ENCODE measurements at regions not wholly inside any gene's neighbourhood (a gene's known extent, or its start where the extent isn't known, plus 50 kb on each side); places are given as distances from the start of the nearest gene placed in this dataset.

DNA sequence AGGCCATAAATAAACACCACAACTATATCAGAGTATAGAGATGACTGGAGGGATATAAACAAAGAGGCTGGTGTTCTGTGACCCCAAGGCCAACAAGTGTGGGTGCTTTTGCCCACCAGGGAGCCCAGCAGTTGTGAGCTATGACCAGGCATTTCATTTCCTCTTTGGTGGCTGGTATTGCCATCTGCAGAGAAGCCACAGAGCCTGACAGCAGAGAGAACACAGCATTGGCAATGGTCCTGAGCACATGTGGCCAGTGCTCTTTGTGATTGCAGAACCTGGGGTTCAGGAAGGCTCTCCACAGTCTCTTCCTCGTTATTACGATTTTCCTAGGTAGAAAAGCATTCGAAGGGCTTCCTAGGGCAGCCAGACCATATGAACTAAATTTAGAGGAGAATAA is 112.3 kb downstream of the TM2D1 start:
- TF ChIP-seq, protein P1, sequence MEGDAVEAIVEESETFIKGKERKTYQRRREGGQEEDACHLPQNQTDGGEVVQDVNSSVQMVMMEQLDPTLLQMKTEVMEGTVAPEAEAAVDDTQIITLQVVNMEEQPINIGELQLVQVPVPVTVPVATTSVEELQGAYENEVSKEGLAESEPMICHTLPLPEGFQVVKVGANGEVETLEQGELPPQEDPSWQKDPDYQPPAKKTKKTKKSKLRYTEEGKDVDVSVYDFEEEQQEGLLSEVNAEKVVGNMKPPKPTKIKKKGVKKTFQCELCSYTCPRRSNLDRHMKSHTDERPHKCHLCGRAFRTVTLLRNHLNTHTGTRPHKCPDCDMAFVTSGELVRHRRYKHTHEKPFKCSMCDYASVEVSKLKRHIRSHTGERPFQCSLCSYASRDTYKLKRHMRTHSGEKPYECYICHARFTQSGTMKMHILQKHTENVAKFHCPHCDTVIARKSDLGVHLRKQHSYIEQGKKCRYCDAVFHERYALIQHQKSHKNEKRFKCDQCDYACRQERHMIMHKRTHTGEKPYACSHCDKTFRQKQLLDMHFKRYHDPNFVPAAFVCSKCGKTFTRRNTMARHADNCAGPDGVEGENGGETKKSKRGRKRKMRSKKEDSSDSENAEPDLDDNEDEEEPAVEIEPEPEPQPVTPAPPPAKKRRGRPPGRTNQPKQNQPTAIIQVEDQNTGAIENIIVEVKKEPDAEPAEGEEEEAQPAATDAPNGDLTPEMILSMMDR (conservative IDR thresholded peaks at IDR 0.05; ENCODE audit: low read depth, low read length) = no peak
- no peak for TF ChIP-seq CHD1 (IDR thresholded peaks at IDR 0.05; ENCODE audit: low read depth, low read length)
- TF ChIP-seq CEBPB (IDR thresholded peaks at IDR 0.05; ENCODE audit: low read depth, low read length) = no peak
- TF ChIP-seq MAZ (IDR thresholded peaks at IDR 0.05; ENCODE audit: borderline replicate concordance, low read depth, low read length) = no peak
- TF ChIP-seq RFX5 (IDR thresholded peaks at IDR 0.05; ENCODE audit: low read depth, low read length) = no peak
- no peak for TF ChIP-seq BHLHE40 (IDR thresholded peaks at IDR 0.05; ENCODE audit: low read depth, low read length)
- no peak for TF ChIP-seq SMC3 (IDR thresholded peaks at IDR 0.05; ENCODE audit: low read depth, low read length)
- TF ChIP-seq, protein P2, sequence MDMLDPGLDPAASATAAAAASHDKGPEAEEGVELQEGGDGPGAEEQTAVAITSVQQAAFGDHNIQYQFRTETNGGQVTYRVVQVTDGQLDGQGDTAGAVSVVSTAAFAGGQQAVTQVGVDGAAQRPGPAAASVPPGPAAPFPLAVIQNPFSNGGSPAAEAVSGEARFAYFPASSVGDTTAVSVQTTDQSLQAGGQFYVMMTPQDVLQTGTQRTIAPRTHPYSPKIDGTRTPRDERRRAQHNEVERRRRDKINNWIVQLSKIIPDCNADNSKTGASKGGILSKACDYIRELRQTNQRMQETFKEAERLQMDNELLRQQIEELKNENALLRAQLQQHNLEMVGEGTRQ (IDR thresholded peaks at IDR 0.05; ENCODE audit: low read depth, low read length) = no peak
- no peak for TF ChIP-seq POLR2A (IDR thresholded peaks at IDR 0.05; ENCODE audit: low read depth, low read length)
- TF ChIP-seq MXI1 (IDR thresholded peaks at IDR 0.05; ENCODE audit: borderline replicate concordance, low read depth, low read length) = no peak
- TF ChIP-seq, protein P3, sequence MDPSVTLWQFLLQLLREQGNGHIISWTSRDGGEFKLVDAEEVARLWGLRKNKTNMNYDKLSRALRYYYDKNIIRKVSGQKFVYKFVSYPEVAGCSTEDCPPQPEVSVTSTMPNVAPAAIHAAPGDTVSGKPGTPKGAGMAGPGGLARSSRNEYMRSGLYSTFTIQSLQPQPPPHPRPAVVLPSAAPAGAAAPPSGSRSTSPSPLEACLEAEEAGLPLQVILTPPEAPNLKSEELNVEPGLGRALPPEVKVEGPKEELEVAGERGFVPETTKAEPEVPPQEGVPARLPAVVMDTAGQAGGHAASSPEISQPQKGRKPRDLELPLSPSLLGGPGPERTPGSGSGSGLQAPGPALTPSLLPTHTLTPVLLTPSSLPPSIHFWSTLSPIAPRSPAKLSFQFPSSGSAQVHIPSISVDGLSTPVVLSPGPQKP (IDR thresholded peaks at IDR 0.05; ENCODE audit: borderline replicate concordance, low read depth, low read length) = no peak
- no peak for TF ChIP-seq RCOR1 (IDR thresholded peaks at IDR 0.05; ENCODE audit: insufficient replicate concordance, low read length)
- TF ChIP-seq FOS (IDR thresholded peaks at IDR 0.05; ENCODE audit: low read depth, low read length) = no peak
- TF ChIP-seq NFE2L2 (IDR thresholded peaks at IDR 0.05; ENCODE audit: low read depth, low read length) = no peak
